Astrocyte (in vitro differentiated cells and primary cell): ENCODE measurements at regions not wholly inside any gene's neighbourhood (a gene's known extent, or its start where the extent isn't known, plus 50 kb on each side); places are given as distances from the start of the nearest gene placed in this dataset.
"Not testable (repeated sequence)": the region's sequence is repeated elsewhere in the genome, so short reads cannot be mapped to it uniquely, and the experiment has no call there.

Source experiments
- DNase-seq: peaks from one replicate; pipeline ENCODE4 v3.0.0-alpha.2; 2010; ENCODE audit warnings: low read depth
- FAIRE-seq: peaks from 2 replicates; lab custom pipeline; 2011; peaks lifted over from hg19 to GRCh38; lab: Jason Lieb, UNC
- H2AFZ ChIP-seq: 2 replicates; pipeline ENCODE4 v1.6.0; 2012; ENCODE audit warnings: low read depth, low read length, inconsistent platforms
- H3K27ac ChIP-seq: 2 replicates; pipeline ENCODE4 v1.5.1; 2011; ENCODE audit warnings: low read depth, low read length, inconsistent platforms
- H3K27me3 ChIP-seq: 2 replicates; pipeline ENCODE4 v1.6.0; 2011; ENCODE audit warnings: low read length, inconsistent platforms; ENCODE audit not compliant: insufficient read depth
- H3K36me3 ChIP-seq: 2 replicates; pipeline ENCODE4 v1.5.1; 2011; ENCODE audit warnings: low read length, inconsistent platforms; ENCODE audit not compliant: insufficient read depth
- H3K4me1 ChIP-seq: 2 replicates; pipeline ENCODE4 v1.5.1; 2011; ENCODE audit warnings: low read length, inconsistent platforms; ENCODE audit not compliant: insufficient read depth
- H3K4me2 ChIP-seq: 2 replicates; pipeline ENCODE4 v1.6.0; 2012; ENCODE audit warnings: low read length, inconsistent platforms
- H3K4me3 ChIP-seq: 2 replicates; pipeline ENCODE4 v1.5.1; 2011; ENCODE audit warnings: low read depth, mild to moderate bottlenecking, low read length, inconsistent platforms; ENCODE audit not compliant: insufficient read depth
- H3K79me2 ChIP-seq: 2 replicates; pipeline ENCODE4 v1.6.0; 2012; ENCODE audit warnings: mild to moderate bottlenecking, low read length, inconsistent platforms; ENCODE audit not compliant: insufficient read depth
- H3K9ac ChIP-seq: 2 replicates; pipeline ENCODE4 v1.6.0; 2012; ENCODE audit warnings: mild to moderate bottlenecking, low read length, inconsistent platforms
- H3K9me3 ChIP-seq: 2 replicates; pipeline ENCODE4 v1.5.1; 2012; ENCODE audit warnings: low read depth, mild to moderate bottlenecking, low read length, inconsistent platforms; ENCODE audit not compliant: insufficient read depth
- H4K20me1 ChIP-seq: 2 replicates; pipeline ENCODE4 v1.6.0; 2012; ENCODE audit warnings: low read length, inconsistent platforms; ENCODE audit not compliant: insufficient read depth
- H3K27ac Mint-ChIP-seq: one replicate; pipeline ENCODE4 v1.8.0; 2021; ENCODE audit warnings: mild to moderate bottlenecking, mixed read lengths; ENCODE audit not compliant: unreplicated experiment
- H3K27me3 Mint-ChIP-seq: one replicate; pipeline ENCODE4 v1.8.0; 2021; ENCODE audit warnings: low read depth, mixed read lengths; ENCODE audit not compliant: unreplicated experiment
- H3K36me3 Mint-ChIP-seq: one replicate; pipeline ENCODE4 v1.8.0; 2021; ENCODE audit warnings: low read depth, mixed read lengths; ENCODE audit not compliant: unreplicated experiment
- H3K4me1 Mint-ChIP-seq: one replicate; pipeline ENCODE4 v1.8.0; 2021; ENCODE audit warnings: low read depth, mixed read lengths; ENCODE audit not compliant: unreplicated experiment
- H3K4me3 Mint-ChIP-seq: one replicate; pipeline ENCODE4 v1.8.0; 2021; ENCODE audit warnings: mild to moderate bottlenecking, moderate library complexity, mixed read lengths; ENCODE audit not compliant: unreplicated experiment
- H3K9me3 Mint-ChIP-seq: one replicate; pipeline ENCODE4 v1.8.0; 2021; ENCODE audit warnings: mild to moderate bottlenecking, mixed read lengths; ENCODE audit not compliant: unreplicated experiment
- CTCF ChIP-seq: IDR thresholded peaks from 2 replicates; pipeline ENCODE4 v1.5.1; 2011; ENCODE audit warnings: low read depth, mild to moderate bottlenecking, inconsistent platforms, low read length, moderate library complexity; ENCODE audit not compliant: insufficient read depth
- EZH2 ChIP-seq: IDR thresholded peaks from 2 replicates; pipeline ENCODE4 v1.6.1; 2012; ENCODE audit warnings: mild to moderate bottlenecking, low read length, inconsistent platforms; ENCODE audit not compliant: insufficient read depth

DNA sequence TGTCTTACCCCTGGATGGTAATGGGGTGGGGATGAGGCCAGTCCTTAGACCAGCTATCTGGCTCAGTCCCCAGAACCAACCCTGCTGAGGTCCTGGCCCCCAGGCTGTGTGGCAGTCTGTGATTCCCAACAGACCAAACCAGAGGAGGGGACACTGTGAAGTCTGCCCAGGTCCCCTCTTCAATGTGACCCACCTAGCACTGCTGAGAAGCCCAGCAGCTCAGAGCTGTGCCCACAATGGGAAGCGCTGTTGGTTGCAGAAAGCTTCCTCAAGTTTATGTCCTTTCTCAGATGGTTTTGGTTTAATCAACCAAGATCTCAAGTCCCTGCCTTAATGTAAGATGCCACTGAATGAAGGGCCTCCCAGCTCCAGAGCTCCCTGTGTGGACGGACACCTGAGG lies 114.7 kb upstream of the IGLL5 start:
- Mint-ChIP-seq H3K36me3 (peaks cover 2% of the 10 kb centered on the region), H3K9me3 (peaks cover 2% of the 10 kb centered on the region), H3K27ac (peak overlapping the region; percentile 36), H3K4me3 (no peak overlapping the region), H3K4me1 (no peaks in the 10 kb centered on the region), H3K27me3 (peaks cover 73% of the 10 kb centered on the region)
- FAIRE-seq (no peak), DNase-seq (no peak)
- Histone ChIP-seq H3K9me3 (no peaks in the 10 kb centered on the region), H3K27ac (no peak overlapping the region), H3K4me2 (no peak overlapping the region), H3K27me3 (peaks cover 5% of the 10 kb centered on the region), H3K4me1 (no peaks in the 10 kb centered on the region), H4K20me1 (no peaks in the 10 kb centered on the region), H3K36me3 (no peaks in the 10 kb centered on the region), H3K9ac (no peak overlapping the region), H2AFZ (no peak overlapping the region), H3K4me3 (no peak overlapping the region), H3K79me2 (no peaks in the 10 kb centered on the region)
- TF ChIP-seq EZH2 (no peak), CTCF (no peak)

GRCh38 chr22:22773427-22773826 lies 114.2 kb upstream of the IGLL5 start:
- Mint-ChIP-seq H3K4me1 (no peaks in the 10 kb centered on the region), H3K27ac (no peak overlapping the region), H3K36me3 (peaks cover 2% of the 10 kb centered on the region), H3K9me3 (peaks cover 2% of the 10 kb centered on the region), H3K27me3 (peaks cover 67% of the 10 kb centered on the region), H3K4me3 (no peak overlapping the region)
- Histone ChIP-seq H2AFZ (no peak overlapping the region), H4K20me1 (no peaks in the 10 kb centered on the region), H3K4me3 (no peak overlapping the region), H3K27ac (no peak overlapping the region), H3K79me2 (no peaks in the 10 kb centered on the region), H3K36me3 (no peaks in the 10 kb centered on the region), H3K4me1 (no peaks in the 10 kb centered on the region), H3K27me3 (peaks cover 5% of the 10 kb centered on the region), H3K4me2 (no peak overlapping the region), H3K9ac (no peak overlapping the region), H3K9me3 (no peaks in the 10 kb centered on the region)
- DNase-seq: no peak
- no peak for FAIRE-seq
- TF ChIP-seq CTCF (no peak), EZH2 (no peak)

GRCh38 chr22:22773979-22774604 lies 113.5 kb upstream of the IGLL5 start:
- H3K27me3 Mint-ChIP-seq: peaks cover 61% of the 10 kb centered on the region
- peaks cover 3% of the 10 kb centered on the region for H3K27me3 ChIP-seq
- H3K27ac Mint-ChIP-seq: no peak overlapping the region

GRCh38 chr22:22774762-22775161 lies 112.9 kb upstream of the IGLL5 start:
- peaks cover 54% of the 10 kb centered on the region for H3K27me3 Mint-ChIP-seq
- not testable (repeated sequence) for DNase-seq, H3K4me1 ChIP-seq, H3K36me3 Mint-ChIP-seq, H3K4me3 ChIP-seq, H3K9me3 Mint-ChIP-seq, H3K27ac ChIP-seq, H3K4me3 Mint-ChIP-seq, H3K27ac Mint-ChIP-seq, H3K9me3 ChIP-seq, H3K27me3 ChIP-seq, H4K20me1 ChIP-seq, H2AFZ ChIP-seq, H3K36me3 ChIP-seq, H3K79me2 ChIP-seq, FAIRE-seq, H3K9ac ChIP-seq, H3K4me2 ChIP-seq, H3K4me1 Mint-ChIP-seq

More at GRCh38 chr22:22773979-22774604, 113.5 kb upstream of the IGLL5 start:
- no peak overlapping the region for H3K4me3 Mint-ChIP-seq
- Histone ChIP-seq H3K4me2 (no peak overlapping the region), H4K20me1 (no peaks in the 10 kb centered on the region), H3K27ac (no peak overlapping the region), H3K9me3 (no peaks in the 10 kb centered on the region), H2AFZ (no peak overlapping the region), H3K36me3 (no peaks in the 10 kb centered on the region), H3K4me1 (no peaks in the 10 kb centered on the region), H3K9ac (no peak overlapping the region), H3K79me2 (no peaks in the 10 kb centered on the region), H3K4me3 (no peak overlapping the region)
- DNase-seq: no peak
- H3K4me1 Mint-ChIP-seq: no peaks in the 10 kb centered on the region
- H3K36me3 Mint-ChIP-seq: peaks cover 2% of the 10 kb centered on the region
- TF ChIP-seq CTCF (no peak), EZH2 (no peak)
- H3K9me3 Mint-ChIP-seq: peaks cover under 1% of the 10 kb centered on the region
- FAIRE-seq: no peak
